Progenitor cell of endocrine pancreas (in vitro differentiated cells): ENCODE measurements at regions not wholly inside any gene's neighbourhood (a gene's known extent, or its start where the extent isn't known, plus 50 kb on each side); places are given as distances from the start of the nearest gene placed in this dataset.

Experiments
- DNase-seq: peaks from one replicate; pipeline ENCODE4 v3.0.0; 2021; ENCODE audit warnings: low spot score; ENCODE audit not compliant: unreplicated experiment
- H3K27ac Mint-ChIP-seq: 2 replicates; pipeline ENCODE4 v1.8.0; 2021; ENCODE audit warnings: mild to moderate bottlenecking, moderate library complexity, mixed read lengths
- H3K27me3 Mint-ChIP-seq: 2 replicates; pipeline ENCODE4 v1.8.0; 2021; ENCODE audit warnings: mixed read lengths
- H3K36me3 Mint-ChIP-seq: 2 replicates; pipeline ENCODE4 v1.8.0; 2022; ENCODE audit warnings: mixed read lengths; ENCODE audit not compliant: insufficient read depth
- H3K4me1 Mint-ChIP-seq: 2 replicates; pipeline ENCODE4 v1.8.0; 2021; ENCODE audit warnings: low read depth, mixed read lengths
- H3K4me3 Mint-ChIP-seq: 2 replicates; pipeline ENCODE4 v1.8.0; 2021; ENCODE audit warnings: low read depth, mild to moderate bottlenecking, moderate library complexity, mixed read lengths
- H3K9me3 Mint-ChIP-seq: 2 replicates; pipeline ENCODE4 v1.8.0; 2021; ENCODE audit warnings: low read depth, mixed read lengths
- CTCF ChIP-seq: fragments of 200-600 bp; sonication (generic); IDR thresholded peaks from one replicate; pipeline ENCODE4 v1.5.0; 2021; ENCODE audit warnings: antibody characterized with exemption, mild to moderate bottlenecking; ENCODE audit not compliant: unreplicated experiment

GRCh38 chr4:1512051-1512737 lies 106.0 kb upstream of the NKX1-1 start:
- peaks cover 23% of the 10 kb centered on the region for H3K27me3 Mint-ChIP-seq
- no peaks in the 10 kb centered on the region for H3K9me3 Mint-ChIP-seq
- TF ChIP-seq CTCF = no peak
- no peaks in the 10 kb centered on the region for H3K4me1 Mint-ChIP-seq
- no peak for DNase-seq
- no peak overlapping the region for H3K4me3 Mint-ChIP-seq
- H3K27ac Mint-ChIP-seq = no peak overlapping the region
- no peaks in the 10 kb centered on the region for H3K36me3 Mint-ChIP-seq

DNA sequence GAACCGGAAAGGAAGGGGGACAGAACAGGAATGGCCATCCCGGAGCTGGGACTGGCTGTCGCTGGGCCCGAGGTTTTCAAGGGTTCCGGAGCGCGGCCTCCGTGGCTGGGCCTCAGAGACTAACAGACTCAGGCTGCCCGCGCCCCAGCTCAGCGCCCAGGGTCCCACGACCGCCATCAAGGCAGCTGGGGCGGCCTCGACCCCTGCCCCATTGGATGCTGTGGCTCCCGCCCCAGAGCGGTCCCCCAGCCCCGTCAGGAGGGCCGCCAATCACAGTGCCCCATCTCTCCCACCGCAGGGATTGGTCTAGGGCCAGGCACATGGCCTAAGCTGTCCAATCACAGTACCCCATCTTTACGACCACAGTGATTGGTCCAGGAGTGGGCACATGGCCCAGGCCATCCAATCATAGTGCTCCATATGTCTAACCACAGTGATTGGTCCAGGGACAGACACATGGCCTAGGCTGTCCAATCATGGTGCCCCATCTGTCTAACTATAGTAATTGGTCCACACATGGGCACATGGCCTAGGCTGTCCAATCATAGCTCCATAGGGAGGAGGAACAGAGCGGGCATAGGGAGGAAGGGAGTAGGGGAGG lies 105.3 kb upstream of the NKX1-1 start:
- no peaks in the 10 kb centered on the region for H3K9me3 Mint-ChIP-seq
- H3K27me3 Mint-ChIP-seq = peaks cover 25% of the 10 kb centered on the region
- H3K36me3 Mint-ChIP-seq = no peaks in the 10 kb centered on the region
- H3K4me1 Mint-ChIP-seq = no peaks in the 10 kb centered on the region
- no peak overlapping the region for H3K4me3 Mint-ChIP-seq
- TF ChIP-seq CTCF = no peak
- no peak overlapping the region for H3K27ac Mint-ChIP-seq
- DNase-seq = no peak

DNA sequence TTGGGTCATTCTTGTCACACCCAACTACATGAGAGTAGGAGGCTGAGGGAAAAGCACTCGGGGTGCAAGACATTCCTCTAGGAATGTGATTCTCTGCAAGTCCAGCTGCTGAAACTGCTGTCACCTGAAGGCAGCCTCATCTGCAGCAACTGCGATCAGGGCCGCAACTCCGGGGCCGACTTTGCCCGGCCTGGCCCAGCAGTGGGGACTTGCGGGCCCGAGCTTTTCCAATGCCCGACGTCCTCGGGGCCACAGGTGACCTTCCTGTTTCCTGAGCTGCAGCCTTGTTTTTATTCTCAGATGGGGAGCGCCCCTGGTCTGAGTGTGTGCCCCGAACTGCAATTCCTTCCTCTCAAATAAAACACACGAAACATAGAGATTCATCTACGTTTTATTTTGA lies 104.7 kb upstream of the NKX1-1 start:
- DNase-seq = no peak
- Mint-ChIP-seq H3K4me3 (no peak overlapping the region), H3K36me3 (no peaks in the 10 kb centered on the region), H3K27ac (no peak overlapping the region), H3K9me3 (no peaks in the 10 kb centered on the region), H3K27me3 (peaks cover 26% of the 10 kb centered on the region), H3K4me1 (no peaks in the 10 kb centered on the region)
- TF ChIP-seq CTCF = no peak

DNA sequence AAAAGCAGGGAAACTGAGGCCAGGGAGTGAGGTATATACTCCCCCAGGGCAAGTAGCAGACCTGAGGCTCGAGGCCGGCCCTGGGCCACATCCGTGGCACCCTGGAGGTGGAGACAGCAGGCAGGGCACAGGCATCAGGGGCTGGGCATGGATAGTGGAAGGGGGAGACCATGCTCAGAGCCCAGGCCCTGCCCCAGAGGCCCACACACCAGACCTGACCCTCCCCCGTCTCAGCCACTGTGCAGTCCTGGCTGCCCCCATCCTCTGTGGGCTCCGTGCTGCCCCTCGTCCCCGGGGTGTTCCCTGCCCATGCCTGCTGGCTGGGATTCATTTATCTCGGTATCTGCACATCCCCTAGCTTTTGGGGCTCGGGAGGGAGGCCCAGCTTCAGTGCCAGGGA lies 103.1 kb upstream of the NKX1-1 start:
- Mint-ChIP-seq H3K9me3 (no peaks in the 10 kb centered on the region), H3K27me3 (peaks cover 28% of the 10 kb centered on the region), H3K4me3 (no peak overlapping the region), H3K27ac (no peak overlapping the region), H3K36me3 (no peaks in the 10 kb centered on the region), H3K4me1 (no peaks in the 10 kb centered on the region)
- no peak for DNase-seq
- no peak for TF ChIP-seq CTCF

GRCh38 chr4:1508161-1509160 lies 102.2 kb upstream of the NKX1-1 start:
- no peak for DNase-seq
- TF ChIP-seq CTCF = no peak
- peaks cover 28% of the 10 kb centered on the region for H3K27me3 Mint-ChIP-seq
- H3K9me3 Mint-ChIP-seq = no peaks in the 10 kb centered on the region
- H3K36me3 Mint-ChIP-seq = no peaks in the 10 kb centered on the region
- no peak overlapping the region for H3K4me3 Mint-ChIP-seq
- no peaks in the 10 kb centered on the region for H3K4me1 Mint-ChIP-seq
- no peak overlapping the region for H3K27ac Mint-ChIP-seq
